ENCODE measurements at regions not wholly inside any gene's neighbourhood (a gene's known extent, or its start where the extent isn't known, plus 50 kb on each side); places are given as distances from the start of the nearest gene placed in this dataset.

GRCh38 chr18:75588412-75588811 lies 160.9 kb upstream of the SMIM21 start:
- H3K4me3 ChIP-seq (ENCODE audit: low read depth, low read length): no peak overlapping the region
- DNase-seq (ENCODE audit: low read depth): no peak
- no peak for TF ChIP-seq CTCF (conservative IDR thresholded peaks at IDR 0.05; ENCODE audit: low read depth, low read length)

- no peak for TF ChIP-seq CTCF (conservative IDR thresholded peaks at IDR 0.05; ENCODE audit: low read depth, low read length)
- H3K4me3 ChIP-seq (ENCODE audit: low read depth, low read length): no peak overlapping the region
- DNase-seq (ENCODE audit: low read depth): no peak
These were observed 159.6 kb upstream of the SMIM21 start for GRCh38 chr18:75587131-75587530.

- no peak for TF ChIP-seq CTCF (conservative IDR thresholded peaks at IDR 0.05; ENCODE audit: low read depth, low read length)
- H3K4me3 ChIP-seq (ENCODE audit: low read depth, low read length): no peak overlapping the region
- DNase-seq (ENCODE audit: low read depth): no peak
These were observed 158.8 kb upstream of the SMIM21 start for GRCh38 chr18:75586130-75586889.

- TF ChIP-seq CTCF (conservative IDR thresholded peaks at IDR 0.05; ENCODE audit: low read depth, low read length): no peak
- no peak for DNase-seq (ENCODE audit: low read depth)
- no peak overlapping the region for H3K4me3 ChIP-seq (ENCODE audit: low read depth, low read length)
These were observed 155.4 kb upstream of the SMIM21 start for GRCh38 chr18:75582940-75583339.

- no peak for DNase-seq (ENCODE audit: low read depth)
- TF ChIP-seq CTCF (conservative IDR thresholded peaks at IDR 0.05; ENCODE audit: low read depth, low read length): no peak
- H3K4me3 ChIP-seq (ENCODE audit: low read depth, low read length): no peak overlapping the region
These were observed 154.9 kb upstream of the SMIM21 start for GRCh38 chr18:75582406-75582821.

GRCh38 chr18:75581336-75582131 lies 154.0 kb upstream of the SMIM21 start:
- no peak for DNase-seq (ENCODE audit: low read depth)
- TF ChIP-seq CTCF (conservative IDR thresholded peaks at IDR 0.05; ENCODE audit: low read depth, low read length): no peak
- H3K4me3 ChIP-seq (ENCODE audit: low read depth, low read length): no peak overlapping the region
